Keratinocyte (primary cell): ENCODE measurements at regions not wholly inside any gene's neighbourhood (a gene's known extent, or its start where the extent isn't known, plus 50 kb on each side); places are given as distances from the start of the nearest gene placed in this dataset.

Source experiments
- CTCF ChIP-seq, 3 experiments: IDR thresholded peaks in 1 of 3; conservative IDR thresholded peaks in 1 of 3; optimal IDR thresholded peaks in 1 of 3; 2 replicates in 2 of 3; 3 replicates in 1 of 3; pipeline versions ENCODE3 to v1.5.1; 2011; ENCODE audit warnings: low read length in 3 of 3, mild to moderate bottlenecking in 3 of 3, moderate library complexity in 2 of 3, control low read depth in 1 of 3, inconsistent platforms in 1 of 3; ENCODE audit not compliant: insufficient read depth in 2 of 3; ENCODE audit errors: extremely low read depth in 1 of 3
- EZH2 ChIP-seq: IDR thresholded peaks from one replicate; pipeline ENCODE4 v1.6.1; 2012; ENCODE audit warnings: inconsistent platforms, mild to moderate bottlenecking, low read length, moderate library complexity

GRCh38 chr11:116085031-116085635 is 580.9 kb upstream of the CADM1 start:
- no peak for TF ChIP-seq CTCF (optimal IDR thresholded peaks at IDR 0.05 in 1 of 3, IDR thresholded peaks at IDR 0.05 in 1 of 3, conservative IDR thresholded peaks at IDR 0.05 in 1 of 3; ENCODE audit: extremely low read depth in 1 of 3, insufficient read depth in 2 of 3, low read length in 3 of 3)
- TF ChIP-seq EZH2, result no peak
